HG03442 (cell line): ENCODE measurements at regions not wholly inside any gene's neighbourhood (a gene's known extent, or its start where the extent isn't known, plus 50 kb on each side); places are given as distances from the start of the nearest gene placed in this dataset.

ENCODE experiments used
- ATAC-seq: cut with Tn5 transposase; IDR thresholded peaks from one replicate; pipeline ENCODE4 v1.9.1; 2021; ENCODE audit warnings: mild to moderate bottlenecking, moderate library complexity; ENCODE audit not compliant: unreplicated experiment

DNA sequence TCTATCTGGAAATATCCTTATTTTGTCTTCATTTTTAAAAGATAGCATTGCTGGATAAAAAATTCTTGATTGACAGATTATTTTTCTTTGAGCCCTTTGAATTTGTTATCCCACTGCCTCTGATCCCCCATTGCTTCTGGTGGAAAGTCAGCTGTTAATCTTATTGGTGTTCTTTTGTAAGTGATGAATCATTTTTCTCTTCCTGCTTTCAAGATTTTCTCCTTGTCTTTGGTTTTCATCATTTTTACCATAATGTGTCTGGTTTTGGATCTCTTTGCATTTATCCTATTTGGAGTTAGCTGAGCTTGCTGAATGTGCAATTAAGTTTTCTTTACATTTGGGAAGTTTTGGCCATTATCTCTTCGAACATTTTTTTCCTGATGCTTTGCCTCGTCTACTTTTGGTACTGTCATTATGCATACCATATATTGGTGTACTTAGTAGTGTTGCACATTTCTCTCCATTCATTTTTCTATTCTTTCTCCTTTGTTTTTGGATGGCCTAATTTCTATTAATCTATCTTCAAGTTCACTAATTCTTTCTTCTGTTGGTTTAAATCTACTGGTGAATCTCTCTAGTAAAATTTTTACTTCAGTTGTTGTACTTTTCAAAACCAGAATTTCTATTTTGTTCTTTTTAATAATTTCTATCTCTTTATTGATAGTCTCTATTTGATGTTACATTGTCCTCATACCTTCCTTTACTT, 440.0 kb upstream of the PROK2 start:
- no peak for ATAC-seq

DNA sequence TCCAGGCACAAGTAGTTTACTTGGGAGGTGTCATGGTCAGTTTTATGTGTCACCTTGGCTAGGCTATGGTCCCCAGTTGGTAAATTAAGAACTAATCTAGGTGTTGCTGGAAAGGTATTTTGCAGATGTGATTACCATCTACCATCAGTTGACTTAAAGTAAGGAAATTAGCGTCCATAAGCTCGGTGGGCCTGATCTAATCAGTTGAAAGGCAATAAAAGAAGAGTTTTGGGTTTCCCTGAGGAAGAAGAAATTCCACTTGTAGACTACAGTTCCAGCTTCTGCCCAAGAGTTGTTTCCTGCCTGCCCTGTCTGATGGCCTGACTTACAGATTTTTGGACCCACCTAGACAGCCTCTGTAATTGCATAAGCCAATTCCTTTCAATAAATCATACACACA, 438.7 kb upstream of the PROK2 start:
- no peak for ATAC-seq

DNA sequence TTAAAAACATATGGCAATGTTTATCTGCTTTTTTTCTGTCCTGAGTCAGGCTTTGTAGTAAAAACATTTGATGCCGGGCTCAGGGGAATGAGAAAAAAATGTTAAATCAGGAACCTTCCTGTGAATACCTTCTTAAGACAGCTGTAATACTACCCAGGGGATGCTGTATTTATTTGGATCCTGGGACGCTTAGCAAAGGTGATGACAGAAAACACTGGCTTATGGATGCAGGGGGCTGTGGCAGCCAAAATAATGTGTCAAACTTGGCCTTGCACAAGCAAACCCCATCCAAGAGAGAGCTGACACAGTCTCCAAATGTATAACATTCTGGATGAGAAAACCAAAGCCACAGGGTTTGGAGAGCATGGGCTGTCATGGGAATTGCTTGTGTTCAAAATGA, 438.2 kb upstream of the PROK2 start:
- ATAC-seq, result no peak

DNA sequence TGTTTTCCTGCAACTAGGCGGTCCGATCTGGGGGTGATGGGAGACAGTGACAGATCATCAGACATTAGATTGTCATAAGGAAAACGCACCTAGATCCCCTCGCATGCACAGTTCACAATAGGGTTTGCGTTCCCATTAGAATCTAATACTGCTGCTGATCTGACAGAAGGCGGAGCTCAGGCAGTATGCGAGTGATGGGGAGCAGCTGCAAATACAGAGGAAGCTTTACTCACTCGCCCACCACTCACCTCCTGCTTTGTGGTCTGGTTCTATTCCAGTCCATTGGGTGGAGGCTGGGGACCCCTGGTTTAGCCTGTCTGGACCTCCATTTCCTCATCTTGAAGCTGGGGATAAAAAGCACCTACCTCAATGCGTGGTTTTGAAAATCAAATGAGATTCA, 437.5 kb upstream of the PROK2 start:
- no peak for ATAC-seq

GRCh38 chr3:72220946-72221345, 436.0 kb upstream of the PROK2 start:
- ATAC-seq, result no peak

DNA sequence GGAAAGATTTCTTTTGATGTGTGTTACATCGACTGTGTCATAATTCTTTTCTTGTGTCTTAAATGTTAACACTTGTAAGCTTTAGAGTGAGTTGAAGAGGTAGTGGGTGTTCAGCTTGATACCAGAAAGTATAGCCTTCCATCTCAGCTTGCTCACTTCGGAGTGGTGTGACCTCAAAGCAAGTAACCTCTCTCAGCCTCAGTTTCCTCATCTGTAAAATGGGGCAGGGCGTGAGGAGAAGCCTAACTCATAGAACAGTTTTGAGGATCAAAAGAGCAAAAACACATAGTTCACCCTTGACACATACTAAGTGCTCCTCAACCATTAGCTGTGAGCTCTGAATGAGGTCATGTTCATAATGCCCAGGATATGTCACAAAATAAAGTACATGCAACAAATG, 434.8 kb upstream of the PROK2 start:
- no peak for ATAC-seq

GRCh38 chr3:72217570-72217969, 432.6 kb upstream of the PROK2 start:
- ATAC-seq, result no peak

DNA sequence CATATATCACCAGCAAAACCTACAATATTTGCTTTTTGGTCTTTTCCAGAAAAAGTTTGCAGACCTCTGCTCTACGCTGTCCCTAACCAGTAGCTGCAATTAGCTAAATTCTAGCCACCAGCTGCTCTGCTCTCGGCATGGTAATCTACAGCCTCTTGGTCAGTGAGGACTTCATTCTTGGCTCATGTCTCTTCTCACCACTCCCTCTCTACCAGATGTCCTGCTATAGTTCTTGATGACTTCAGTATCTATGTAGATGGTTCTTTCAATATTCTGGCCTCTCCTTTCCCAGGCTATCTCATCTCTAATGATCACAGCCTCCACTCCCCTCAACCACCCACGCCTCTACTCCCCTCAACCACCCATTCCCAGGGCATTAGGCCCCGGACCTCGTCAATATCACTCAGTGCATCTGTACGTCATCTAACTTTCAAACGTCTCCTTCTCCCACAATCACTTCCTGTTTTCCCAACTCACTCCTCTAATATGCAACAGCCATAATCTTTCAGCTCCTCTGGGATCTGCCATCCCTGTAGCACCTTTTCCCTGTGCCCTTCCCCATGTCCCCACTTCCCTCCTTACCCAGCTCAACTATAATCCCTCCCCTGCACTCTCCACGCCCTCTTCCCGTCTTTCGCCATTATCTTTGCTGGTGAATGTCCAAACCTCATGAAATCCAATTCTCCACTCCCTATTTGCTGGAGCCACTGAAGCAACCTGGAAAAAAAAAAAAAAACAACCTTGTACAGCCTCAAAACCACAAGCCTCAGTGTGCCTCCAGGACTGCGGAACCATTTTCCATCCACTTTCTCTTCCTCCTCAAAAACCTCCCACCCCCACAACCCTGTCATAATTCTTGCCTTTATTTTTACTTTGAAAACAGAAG, 429.4 kb upstream of the PROK2 start:
- no peak for ATAC-seq

- no peak for ATAC-seq
Measured at GRCh38 chr3:72213296-72214065, 428.5 kb upstream of the PROK2 start.

DNA sequence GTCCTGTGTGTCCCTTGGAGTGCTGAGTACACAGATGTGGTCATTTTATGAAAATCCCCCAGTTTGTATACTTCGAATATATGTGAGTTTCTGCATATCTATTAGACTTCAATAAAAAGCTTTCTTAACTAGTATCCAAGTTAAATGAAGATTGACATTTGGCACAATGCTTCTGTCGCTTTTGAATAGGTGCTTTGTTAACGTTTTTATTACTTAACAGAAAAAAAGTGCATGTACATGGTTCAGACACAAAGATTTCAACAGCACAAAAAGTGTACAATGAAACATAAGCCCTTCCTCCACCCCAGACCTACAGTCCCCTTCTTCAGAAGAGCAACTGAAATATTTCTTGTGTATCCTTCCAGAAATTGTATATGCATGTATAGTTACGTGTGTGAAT, 427.4 kb upstream of the PROK2 start:
- ATAC-seq, result no peak

- ATAC-seq, result no peak
Measured at GRCh38 chr3:72210261-72210660, 425.3 kb upstream of the PROK2 start.

- ATAC-seq, result no peak
Measured at GRCh38 chr3:72205297-72205826, 420.4 kb upstream of the PROK2 start.

DNA sequence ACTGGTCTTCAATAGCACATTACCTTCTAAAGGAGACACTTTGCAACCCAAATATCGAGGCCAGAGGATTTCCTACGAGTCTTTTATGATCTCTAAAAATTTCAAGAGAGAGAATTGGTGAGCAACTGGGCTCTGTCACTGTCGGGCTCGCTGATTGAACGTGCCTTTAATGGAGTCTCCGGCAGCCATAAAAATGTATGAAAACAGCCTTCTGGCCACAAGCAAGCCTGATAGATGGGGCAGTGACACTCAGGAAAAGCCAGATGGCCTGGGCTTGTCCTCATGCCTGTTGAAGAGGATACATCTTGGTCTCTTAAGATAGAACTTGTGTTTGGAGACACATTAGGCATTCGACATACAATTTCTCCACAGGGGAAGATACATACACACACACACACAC, 419.5 kb upstream of the PROK2 start:
- ATAC-seq, result no peak

DNA sequence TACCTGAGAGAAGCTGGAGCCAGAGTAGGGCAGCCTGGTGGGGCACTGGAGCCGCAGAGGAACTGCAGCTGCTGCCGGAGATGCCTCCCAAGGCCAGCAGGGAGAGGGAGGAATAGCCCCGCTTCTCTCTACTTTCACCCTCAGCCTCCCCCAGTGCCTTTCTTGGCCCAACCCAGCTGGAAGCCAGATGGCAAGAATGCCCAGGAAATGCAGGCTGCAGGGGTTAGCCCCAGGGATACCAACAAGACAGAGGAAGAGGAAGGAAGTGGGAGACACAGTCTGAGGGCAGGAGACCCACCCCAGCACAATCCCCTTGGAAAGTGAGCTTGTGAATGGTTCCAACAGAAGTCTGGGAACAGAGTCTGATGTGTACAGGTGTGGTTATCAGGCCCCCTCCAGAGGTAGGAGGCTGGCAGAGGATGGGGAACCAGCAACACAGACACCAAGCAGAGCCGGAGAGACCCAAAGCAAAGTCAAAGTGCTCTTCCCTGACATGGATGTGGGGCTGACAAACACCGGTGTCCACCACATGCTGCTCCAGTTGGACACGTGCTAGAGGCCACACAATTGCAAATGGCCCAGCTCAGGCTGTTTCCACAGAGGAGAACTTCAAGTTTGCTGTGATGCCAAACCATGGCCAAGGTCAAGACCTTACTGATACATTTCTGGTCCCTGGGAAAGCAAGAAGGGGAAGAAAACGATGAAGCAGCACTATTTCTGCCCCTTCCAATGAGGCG, 418.8 kb upstream of the PROK2 start:
- no peak for ATAC-seq

- no peak for ATAC-seq
Measured at GRCh38 chr3:72203105-72203504, 418.2 kb upstream of the PROK2 start.

- no peak for ATAC-seq
Measured at GRCh38 chr3:72200332-72200731, 415.4 kb upstream of the PROK2 start.

- no peak for ATAC-seq
Measured at GRCh38 chr3:72199530-72199929, 414.6 kb upstream of the PROK2 start.

GRCh38 chr3:72196377-72196929, 411.5 kb upstream of the PROK2 start:
- ATAC-seq, result no peak

DNA sequence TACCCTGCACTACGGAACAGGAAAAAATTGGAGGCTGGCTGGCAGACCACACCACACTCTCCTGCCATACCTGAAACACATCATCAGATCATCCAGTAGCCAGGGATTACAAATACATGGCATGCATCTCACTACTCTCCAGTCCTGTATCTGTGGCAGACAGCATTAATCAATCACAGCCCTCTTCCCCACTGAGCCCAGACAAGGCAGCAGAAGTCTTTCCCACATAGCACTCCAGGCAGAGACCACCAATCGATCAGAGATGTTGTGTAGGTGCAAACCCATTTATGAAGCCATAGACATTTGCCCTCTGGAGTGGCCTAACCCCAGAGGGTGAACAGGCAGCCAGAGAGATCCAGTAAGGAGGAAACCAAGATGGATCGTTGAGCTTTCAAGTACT, 410.9 kb upstream of the PROK2 start:
- ATAC-seq, result no peak

- no peak for ATAC-seq
Measured at GRCh38 chr3:72194458-72194857, 409.5 kb upstream of the PROK2 start.
